Fibroblast of skin of abdomen (primary cell): ENCODE measurements at regions not wholly inside any gene's neighbourhood (a gene's known extent, or its start where the extent isn't known, plus 50 kb on each side); places are given as distances from the start of the nearest gene placed in this dataset.

Source experiments
- DNase-seq: peaks from one replicate; pipeline ENCODE4 v3.0.0-alpha.2; 2013

- DNase-seq = no peak
Observed at GRCh38 chr1:184284900-184285299, 101.9 kb upstream of the C1orf21 start.

GRCh38 chr1:184285401-184286087, 101.3 kb upstream of the C1orf21 start:
- DNase-seq = no peak

- no peak for DNase-seq
Observed at GRCh38 chr1:184287001-184287400, 99.8 kb upstream of the C1orf21 start.

- DNase-seq = no peak
Observed at GRCh38 chr1:184289825-184290550, 96.8 kb upstream of the C1orf21 start.

- no peak for DNase-seq
Observed at GRCh38 chr1:184291701-184292100, 95.1 kb upstream of the C1orf21 start.

- no peak for DNase-seq
Observed at GRCh38 chr1:184292101-184292500, 94.7 kb upstream of the C1orf21 start.

- no peak for DNase-seq
Observed at GRCh38 chr1:184294101-184294500, 92.7 kb upstream of the C1orf21 start.

- peak; percentile 96 for DNase-seq
Observed at GRCh38 chr1:184296466-184297243, 90.2 kb upstream of the C1orf21 start.

- DNase-seq = no peak
Observed at GRCh38 chr1:184297244-184297750, 89.5 kb upstream of the C1orf21 start.

GRCh38 chr1:184298440-184299405, 88.1 kb upstream of the C1orf21 start:
- no peak for DNase-seq

GRCh38 chr1:184299406-184299790, 87.4 kb upstream of the C1orf21 start:
- DNase-seq = peak; percentile 95

GRCh38 chr1:184299796-184300195, 87.0 kb upstream of the C1orf21 start:
- no peak for DNase-seq

- DNase-seq = peak; percentile 39
Observed at GRCh38 chr1:184300446-184300845, 86.4 kb upstream of the C1orf21 start.

GRCh38 chr1:184301227-184301626, 85.6 kb upstream of the C1orf21 start:
- DNase-seq = no peak

- no peak for DNase-seq
Observed at GRCh38 chr1:184302346-184302745, 84.5 kb upstream of the C1orf21 start.

GRCh38 chr1:184310157-184310819, 76.5 kb upstream of the C1orf21 start:
- no peak for DNase-seq

- no peak for DNase-seq
Observed at GRCh38 chr1:184311580-184311979, 75.2 kb upstream of the C1orf21 start.

GRCh38 chr1:184315254-184315653, 71.6 kb upstream of the C1orf21 start:
- peak; percentile 86 for DNase-seq

GRCh38 chr1:184319879-184320278, 67.0 kb upstream of the C1orf21 start:
- no peak for DNase-seq

- DNase-seq = no peak
Observed at GRCh38 chr1:184322253-184322652, 64.6 kb upstream of the C1orf21 start.

- no peak for DNase-seq
Observed at GRCh38 chr1:184324972-184325371, 61.9 kb upstream of the C1orf21 start.
